ENCODE measurements at regions not wholly inside any gene's neighbourhood (a gene's known extent, or its start where the extent isn't known, plus 50 kb on each side); places are given as distances from the start of the nearest gene placed in this dataset.

GRCh38 chr2:16565481-16565880 is 100.2 kb downstream of the CYRIA start:
- H3K4me3 ChIP-seq (ENCODE audit: low read depth, low read length), result no peak overlapping the region

- no peak overlapping the region for H3K4me3 ChIP-seq (ENCODE audit: low read depth, low read length)
Measured at GRCh38 chr2:16561676-16562075, 104.0 kb downstream of the CYRIA start.

- H3K4me3 ChIP-seq (ENCODE audit: low read depth, low read length), result no peak overlapping the region
Measured at GRCh38 chr2:16561251-16561650, 104.4 kb downstream of the CYRIA start.

- no peak overlapping the region for H3K4me3 ChIP-seq (ENCODE audit: low read depth, low read length)
Measured at GRCh38 chr2:16559278-16560067, 106.2 kb downstream of the CYRIA start.

- no peak overlapping the region for H3K4me3 ChIP-seq (ENCODE audit: low read depth, low read length)
Measured at GRCh38 chr2:16554060-16554583, 111.5 kb downstream of the CYRIA start.

GRCh38 chr2:16553226-16553625 is 112.4 kb downstream of the CYRIA start:
- no peak overlapping the region for H3K4me3 ChIP-seq (ENCODE audit: low read depth, low read length)

- H3K4me3 ChIP-seq (ENCODE audit: low read depth, low read length), result no peak overlapping the region
Measured at GRCh38 chr2:16552202-16552601, 113.4 kb downstream of the CYRIA start.

GRCh38 chr2:16548036-16548435 is 117.6 kb downstream of the CYRIA start:
- no peak overlapping the region for H3K4me3 ChIP-seq (ENCODE audit: low read depth, low read length)

GRCh38 chr2:16546128-16546754 is 119.4 kb downstream of the CYRIA start:
- no peak overlapping the region for H3K4me3 ChIP-seq (ENCODE audit: low read depth, low read length)

- no peak overlapping the region for H3K4me3 ChIP-seq (ENCODE audit: low read depth, low read length)
Measured at GRCh38 chr2:16538707-16539106, 126.9 kb downstream of the CYRIA start.

- no peak overlapping the region for H3K4me3 ChIP-seq (ENCODE audit: low read depth, low read length)
Measured at GRCh38 chr2:16537347-16537746, 128.3 kb downstream of the CYRIA start.

GRCh38 chr2:16526193-16526592 is 139.4 kb downstream of the CYRIA start:
- H3K4me3 ChIP-seq (ENCODE audit: low read depth, low read length), result no peak overlapping the region

- H3K4me3 ChIP-seq (ENCODE audit: low read depth, low read length), result no peak overlapping the region
Measured at GRCh38 chr2:16525265-16525887, 140.3 kb downstream of the CYRIA start.

GRCh38 chr2:16523711-16524110 is 141.9 kb downstream of the CYRIA start:
- H3K4me3 ChIP-seq (ENCODE audit: low read depth, low read length), result no peak overlapping the region

- no peak overlapping the region for H3K4me3 ChIP-seq (ENCODE audit: low read depth, low read length)
Measured at GRCh38 chr2:16522031-16522831, 143.4 kb downstream of the CYRIA start.

GRCh38 chr2:16520891-16521290 is 144.7 kb downstream of the CYRIA start:
- H3K4me3 ChIP-seq (ENCODE audit: low read depth, low read length), result no peak overlapping the region

- no peak overlapping the region for H3K4me3 ChIP-seq (ENCODE audit: low read depth, low read length)
Measured at GRCh38 chr2:16515696-16516095, 149.9 kb downstream of the CYRIA start.

- H3K4me3 ChIP-seq (ENCODE audit: low read depth, low read length), result no peak overlapping the region
Measured at GRCh38 chr2:16513626-16514025, 152.0 kb downstream of the CYRIA start.

GRCh38 chr2:16511041-16511440 is 154.6 kb downstream of the CYRIA start:
- no peak overlapping the region for H3K4me3 ChIP-seq (ENCODE audit: low read depth, low read length)

GRCh38 chr2:16509042-16509441 is 156.6 kb downstream of the CYRIA start:
- no peak overlapping the region for H3K4me3 ChIP-seq (ENCODE audit: low read depth, low read length)

- no peak overlapping the region for H3K4me3 ChIP-seq (ENCODE audit: low read depth, low read length)
Measured at GRCh38 chr2:16508490-16508851, 157.2 kb downstream of the CYRIA start.

Data from iPS-11a (cell line).